ENCODE measurements at regions not wholly inside any gene's neighbourhood (a gene's known extent, or its start where the extent isn't known, plus 50 kb on each side); places are given as distances from the start of the nearest gene placed in this dataset.

- peak; percentile 27 for DNase-seq (ENCODE audit: low spot score)
Observed at GRCh38 chr3:27943106-27943505, 221.0 kb upstream of the EOMES start.

GRCh38 chr3:27945229-27945628 is 223.1 kb upstream of the EOMES start:
- DNase-seq (ENCODE audit: low spot score): no peak

- DNase-seq (ENCODE audit: low spot score): peak; percentile 47
Observed at GRCh38 chr3:27960133-27960532, 238.0 kb upstream of the EOMES start.

GRCh38 chr3:27963519-27963918 is 241.4 kb upstream of the EOMES start:
- DNase-seq (ENCODE audit: low spot score): no peak

- DNase-seq (ENCODE audit: low spot score): no peak
Observed at GRCh38 chr3:27971600-27971999, 249.5 kb upstream of the EOMES start.

GRCh38 chr3:27976933-27977332 is 254.8 kb upstream of the EOMES start:
- peak; percentile 15 for DNase-seq (ENCODE audit: low spot score)

GRCh38 chr3:27978440-27978839 is 256.3 kb upstream of the EOMES start:
- no peak for DNase-seq (ENCODE audit: low spot score)

GRCh38 chr3:27985369-27986035 is 255.9 kb upstream of the CMC1 start:
- DNase-seq (ENCODE audit: low spot score): peak; percentile 12

- no peak for DNase-seq (ENCODE audit: low spot score)
Observed at GRCh38 chr3:27986234-27986879, 255.1 kb upstream of the CMC1 start.

GRCh38 chr3:27990324-27990723 is 251.1 kb upstream of the CMC1 start:
- DNase-seq (ENCODE audit: low spot score): no peak

GRCh38 chr3:27990837-27991236 is 250.6 kb upstream of the CMC1 start:
- DNase-seq (ENCODE audit: low spot score): no peak

GRCh38 chr3:27993051-27993450 is 248.4 kb upstream of the CMC1 start:
- no peak for DNase-seq (ENCODE audit: low spot score)

- no peak for DNase-seq (ENCODE audit: low spot score)
Observed at GRCh38 chr3:28000608-28001007, 240.8 kb upstream of the CMC1 start.

- DNase-seq (ENCODE audit: low spot score): no peak
Observed at GRCh38 chr3:28008235-28008634, 233.2 kb upstream of the CMC1 start.

- peak; percentile 43 for DNase-seq (ENCODE audit: low spot score)
Observed at GRCh38 chr3:28012830-28013229, 228.6 kb upstream of the CMC1 start.

GRCh38 chr3:28013864-28014473 is 227.4 kb upstream of the CMC1 start:
- no peak for DNase-seq (ENCODE audit: low spot score)

- no peak for DNase-seq (ENCODE audit: low spot score)
Observed at GRCh38 chr3:28018925-28019718, 222.3 kb upstream of the CMC1 start.

- no peak for DNase-seq (ENCODE audit: low spot score)
Observed at GRCh38 chr3:28019740-28020139, 221.7 kb upstream of the CMC1 start.

GRCh38 chr3:28022916-28023315 is 218.5 kb upstream of the CMC1 start:
- no peak for DNase-seq (ENCODE audit: low spot score)

GRCh38 chr3:28028554-28028953 is 212.9 kb upstream of the CMC1 start:
- no peak for DNase-seq (ENCODE audit: low spot score)

- no peak for DNase-seq (ENCODE audit: low spot score)
Observed at GRCh38 chr3:28033059-28033784, 208.2 kb upstream of the CMC1 start.

Data from GM03348 (cell line).